SK-N-SH (cell line): ENCODE measurements at regions not wholly inside any gene's neighbourhood (a gene's known extent, or its start where the extent isn't known, plus 50 kb on each side); places are given as distances from the start of the nearest gene placed in this dataset.

Experiments
- EP300 ChIP-seq, 2 experiments: IDR thresholded peaks; 2 replicates each; pipeline versions ENCODE4 v1.4.0 to v1.6.1; 2012; ENCODE audit warnings: borderline replicate concordance in 1 of 2, low read depth in 1 of 2, low read length in 1 of 2
- POLR2AphosphoS5 ChIP-seq: IDR thresholded peaks from 2 replicates; pipeline ENCODE4 v1.6.1; 2012; ENCODE audit warnings: low read depth, low read length
- SMC3 ChIP-seq: IDR thresholded peaks from 2 replicates; pipeline ENCODE4 v1.6.1; 2012; ENCODE audit warnings: low read depth, low read length, improper control_type of control experiment
- TAF1 ChIP-seq: IDR thresholded peaks from 2 replicates; pipeline ENCODE4 v1.6.1; 2012; ENCODE audit warnings: low read depth, mild to moderate bottlenecking, low read length, moderate library complexity, borderline replicate concordance
- TEAD4 ChIP-seq: IDR thresholded peaks from 2 replicates; pipeline ENCODE4 v1.4.0; 2012; ENCODE audit warnings: mild to moderate bottlenecking, borderline replicate concordance; ENCODE audit not compliant: insufficient read depth
- YY1 ChIP-seq: IDR thresholded peaks from 2 replicates; pipeline ENCODE4 v1.4.0; 2012; ENCODE audit warnings: low read depth, mild to moderate bottlenecking
- TF ChIP-seq, protein P1 (sequence below): IDR thresholded peaks from 2 replicates; pipeline ENCODE4 v1.6.1; 2012; ENCODE audit warnings: mild to moderate bottlenecking, low read depth, low read length, moderate library complexity
- TF ChIP-seq, protein P2 (sequence below): fragments of 200-600 bp; sonication (generic); IDR thresholded peaks from 2 replicates; pipeline ENCODE4 v1.6.1; 2017; ENCODE audit warnings: antibody characterized with exemption, mild to moderate bottlenecking, moderate library complexity
- TF ChIP-seq, protein P3 (sequence below): fragments of 150-350 bp; IDR thresholded peaks from 2 replicates; pipeline ENCODE4 v1.6.1; 2017; ENCODE audit warnings: antibody characterized with exemption, low read length, low read depth, borderline replicate concordance
- TF ChIP-seq, protein P4 (sequence below): IDR thresholded peaks from 2 replicates; pipeline ENCODE4 v1.4.0; 2012; ENCODE audit warnings: low read depth

DNA sequence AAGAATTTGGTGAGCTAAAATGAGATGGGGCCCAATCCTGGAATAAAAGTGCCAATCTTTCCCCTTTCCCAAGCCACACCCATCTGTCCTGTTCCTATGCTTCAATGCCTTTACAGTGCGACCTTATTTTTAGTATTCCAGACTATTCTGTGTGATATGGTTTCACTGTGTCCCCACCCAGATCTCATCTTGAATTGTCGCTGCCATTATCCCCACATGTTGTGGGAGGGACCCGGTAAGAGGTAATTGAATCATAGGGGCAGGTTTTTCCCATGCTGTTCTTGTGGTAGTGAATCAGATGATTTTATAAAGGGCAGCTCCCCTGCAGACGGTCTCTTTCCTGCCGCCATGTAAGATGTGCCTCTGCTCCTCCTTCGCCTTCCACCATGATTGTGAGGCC is 129.3 kb upstream of the KIF26B start:
- TF ChIP-seq, protein P1, sequence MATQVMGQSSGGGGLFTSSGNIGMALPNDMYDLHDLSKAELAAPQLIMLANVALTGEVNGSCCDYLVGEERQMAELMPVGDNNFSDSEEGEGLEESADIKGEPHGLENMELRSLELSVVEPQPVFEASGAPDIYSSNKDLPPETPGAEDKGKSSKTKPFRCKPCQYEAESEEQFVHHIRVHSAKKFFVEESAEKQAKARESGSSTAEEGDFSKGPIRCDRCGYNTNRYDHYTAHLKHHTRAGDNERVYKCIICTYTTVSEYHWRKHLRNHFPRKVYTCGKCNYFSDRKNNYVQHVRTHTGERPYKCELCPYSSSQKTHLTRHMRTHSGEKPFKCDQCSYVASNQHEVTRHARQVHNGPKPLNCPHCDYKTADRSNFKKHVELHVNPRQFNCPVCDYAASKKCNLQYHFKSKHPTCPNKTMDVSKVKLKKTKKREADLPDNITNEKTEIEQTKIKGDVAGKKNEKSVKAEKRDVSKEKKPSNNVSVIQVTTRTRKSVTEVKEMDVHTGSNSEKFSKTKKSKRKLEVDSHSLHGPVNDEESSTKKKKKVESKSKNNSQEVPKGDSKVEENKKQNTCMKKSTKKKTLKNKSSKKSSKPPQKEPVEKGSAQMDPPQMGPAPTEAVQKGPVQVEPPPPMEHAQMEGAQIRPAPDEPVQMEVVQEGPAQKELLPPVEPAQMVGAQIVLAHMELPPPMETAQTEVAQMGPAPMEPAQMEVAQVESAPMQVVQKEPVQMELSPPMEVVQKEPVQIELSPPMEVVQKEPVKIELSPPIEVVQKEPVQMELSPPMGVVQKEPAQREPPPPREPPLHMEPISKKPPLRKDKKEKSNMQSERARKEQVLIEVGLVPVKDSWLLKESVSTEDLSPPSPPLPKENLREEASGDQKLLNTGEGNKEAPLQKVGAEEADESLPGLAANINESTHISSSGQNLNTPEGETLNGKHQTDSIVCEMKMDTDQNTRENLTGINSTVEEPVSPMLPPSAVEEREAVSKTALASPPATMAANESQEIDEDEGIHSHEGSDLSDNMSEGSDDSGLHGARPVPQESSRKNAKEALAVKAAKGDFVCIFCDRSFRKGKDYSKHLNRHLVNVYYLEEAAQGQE, result no peak
- TF ChIP-seq, protein P2, sequence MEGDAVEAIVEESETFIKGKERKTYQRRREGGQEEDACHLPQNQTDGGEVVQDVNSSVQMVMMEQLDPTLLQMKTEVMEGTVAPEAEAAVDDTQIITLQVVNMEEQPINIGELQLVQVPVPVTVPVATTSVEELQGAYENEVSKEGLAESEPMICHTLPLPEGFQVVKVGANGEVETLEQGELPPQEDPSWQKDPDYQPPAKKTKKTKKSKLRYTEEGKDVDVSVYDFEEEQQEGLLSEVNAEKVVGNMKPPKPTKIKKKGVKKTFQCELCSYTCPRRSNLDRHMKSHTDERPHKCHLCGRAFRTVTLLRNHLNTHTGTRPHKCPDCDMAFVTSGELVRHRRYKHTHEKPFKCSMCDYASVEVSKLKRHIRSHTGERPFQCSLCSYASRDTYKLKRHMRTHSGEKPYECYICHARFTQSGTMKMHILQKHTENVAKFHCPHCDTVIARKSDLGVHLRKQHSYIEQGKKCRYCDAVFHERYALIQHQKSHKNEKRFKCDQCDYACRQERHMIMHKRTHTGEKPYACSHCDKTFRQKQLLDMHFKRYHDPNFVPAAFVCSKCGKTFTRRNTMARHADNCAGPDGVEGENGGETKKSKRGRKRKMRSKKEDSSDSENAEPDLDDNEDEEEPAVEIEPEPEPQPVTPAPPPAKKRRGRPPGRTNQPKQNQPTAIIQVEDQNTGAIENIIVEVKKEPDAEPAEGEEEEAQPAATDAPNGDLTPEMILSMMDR, result no peak
- TF ChIP-seq YY1, result no peak
- TF ChIP-seq SMC3, result no peak
- no peak for TF ChIP-seq EP300 (IDR thresholded peaks at IDR 0.05; ENCODE audit: borderline replicate concordance in 1 of 2, low read depth in 1 of 2, low read length in 1 of 2)
- TF ChIP-seq TAF1, result no peak
- TF ChIP-seq POLR2AphosphoS5, result no peak
- TF ChIP-seq, protein P3, sequence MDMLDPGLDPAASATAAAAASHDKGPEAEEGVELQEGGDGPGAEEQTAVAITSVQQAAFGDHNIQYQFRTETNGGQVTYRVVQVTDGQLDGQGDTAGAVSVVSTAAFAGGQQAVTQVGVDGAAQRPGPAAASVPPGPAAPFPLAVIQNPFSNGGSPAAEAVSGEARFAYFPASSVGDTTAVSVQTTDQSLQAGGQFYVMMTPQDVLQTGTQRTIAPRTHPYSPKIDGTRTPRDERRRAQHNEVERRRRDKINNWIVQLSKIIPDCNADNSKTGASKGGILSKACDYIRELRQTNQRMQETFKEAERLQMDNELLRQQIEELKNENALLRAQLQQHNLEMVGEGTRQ, result no peak
- TF ChIP-seq TEAD4, result no peak
- TF ChIP-seq, protein P4, sequence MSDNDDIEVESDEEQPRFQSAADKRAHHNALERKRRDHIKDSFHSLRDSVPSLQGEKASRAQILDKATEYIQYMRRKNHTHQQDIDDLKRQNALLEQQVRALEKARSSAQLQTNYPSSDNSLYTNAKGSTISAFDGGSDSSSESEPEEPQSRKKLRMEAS, result no peak
